NCI-H1436 treated with DMSO at 0.1 percent for 48 hours (cell line): ENCODE measurements at regions not wholly inside any gene's neighbourhood (a gene's known extent, or its start where the extent isn't known, plus 50 kb on each side); places are given as distances from the start of the nearest gene placed in this dataset.
A peak's percentile ranks its signal among the peaks of the same experiment; 100 is the strongest.

Source experiments
- DNase-seq: peaks from one replicate; lab custom pipeline; 2025; lab: John Stamatoyannopoulos, UW

GRCh38 chr2:173589604-173590275, 235.1 kb downstream of the CDCA7 start:
- DNase-seq = peak; percentile 20

GRCh38 chr2:173590276-173590861, 235.7 kb downstream of the CDCA7 start:
- DNase-seq = peak; percentile 96

GRCh38 chr2:173593109-173593508, 238.4 kb downstream of the CDCA7 start:
- no peak for DNase-seq

- DNase-seq = no peak
These were observed 241.6 kb downstream of the CDCA7 start for GRCh38 chr2:173596244-173596643.

GRCh38 chr2:173598525-173598924, 243.9 kb downstream of the CDCA7 start:
- DNase-seq = no peak

GRCh38 chr2:173599821-173600359, 245.2 kb downstream of the CDCA7 start:
- no peak for DNase-seq

- no peak for DNase-seq
These were observed 247.6 kb downstream of the CDCA7 start for GRCh38 chr2:173602153-173602795.

GRCh38 chr2:173605994-173606393, 251.3 kb downstream of the CDCA7 start:
- DNase-seq = no peak

- no peak for DNase-seq
These were observed 252.1 kb downstream of the CDCA7 start for GRCh38 chr2:173606619-173607248.

- no peak for DNase-seq
These were observed 253.1 kb downstream of the CDCA7 start for GRCh38 chr2:173607606-173608311.

GRCh38 chr2:173611121-173611520, 256.4 kb downstream of the CDCA7 start:
- no peak for DNase-seq

GRCh38 chr2:173612354-173612753, 257.7 kb downstream of the CDCA7 start:
- no peak for DNase-seq

- no peak for DNase-seq
These were observed 258.7 kb downstream of the CDCA7 start for GRCh38 chr2:173613386-173613785.

GRCh38 chr2:173614265-173614930, 259.7 kb downstream of the CDCA7 start:
- DNase-seq = no peak

- no peak for DNase-seq
These were observed 269.0 kb downstream of the CDCA7 start for GRCh38 chr2:173623438-173624319.

GRCh38 chr2:173625315-173625714, 270.6 kb downstream of the CDCA7 start:
- DNase-seq = no peak

- no peak for DNase-seq
These were observed 274.4 kb downstream of the CDCA7 start for GRCh38 chr2:173629076-173629475.

GRCh38 chr2:173630425-173631126, 275.9 kb downstream of the CDCA7 start:
- DNase-seq = no peak

GRCh38 chr2:173631127-173631460, 276.4 kb downstream of the CDCA7 start:
- no peak for DNase-seq

GRCh38 chr2:173644146-173644545, 289.5 kb downstream of the CDCA7 start:
- DNase-seq = no peak
